ENCODE measurements at regions not wholly inside any gene's neighbourhood (a gene's known extent, or its start where the extent isn't known, plus 50 kb on each side); places are given as distances from the start of the nearest gene placed in this dataset.
"Not testable (repeated sequence)": the region's sequence is repeated elsewhere in the genome, so short reads cannot be mapped to it uniquely, and the experiment has no call there.

- no peak for DNase-seq
Measured at GRCh38 chr12:131365821-131366260, 345.0 kb upstream of the SFSWAP start.

GRCh38 chr12:131366261-131366871 lies 344.5 kb upstream of the SFSWAP start:
- no peak for DNase-seq

- DNase-seq, result not testable (repeated sequence)
Measured at GRCh38 chr12:131367067-131367982, 343.6 kb upstream of the SFSWAP start.

GRCh38 chr12:131367983-131368667 lies 342.8 kb upstream of the SFSWAP start:
- no peak for DNase-seq

- DNase-seq, result no peak
Measured at GRCh38 chr12:131368668-131369071, 342.2 kb upstream of the SFSWAP start.

GRCh38 chr12:131369094-131369845 lies 341.6 kb upstream of the SFSWAP start:
- DNase-seq, result no peak

- DNase-seq, result no peak
Measured at GRCh38 chr12:131370321-131370720, 340.6 kb upstream of the SFSWAP start.

GRCh38 chr12:131370791-131371347 lies 340.0 kb upstream of the SFSWAP start:
- no peak for DNase-seq

GRCh38 chr12:131371401-131372170 lies 339.3 kb upstream of the SFSWAP start:
- DNase-seq, result no peak

- DNase-seq, result no peak
Measured at GRCh38 chr12:131372171-131372475, 338.8 kb upstream of the SFSWAP start.

GRCh38 chr12:131372706-131373195 lies 338.1 kb upstream of the SFSWAP start:
- no peak for DNase-seq

GRCh38 chr12:131375261-131375971 lies 335.5 kb upstream of the SFSWAP start:
- no peak for DNase-seq

- DNase-seq, result no peak
Measured at GRCh38 chr12:131375972-131376345, 334.9 kb upstream of the SFSWAP start.

- no peak for DNase-seq
Measured at GRCh38 chr12:131378176-131378842, 332.6 kb upstream of the SFSWAP start.

- DNase-seq, result no peak
Measured at GRCh38 chr12:131378861-131379665, 331.8 kb upstream of the SFSWAP start.

- no peak for DNase-seq
Measured at GRCh38 chr12:131379738-131380137, 331.2 kb upstream of the SFSWAP start.

GRCh38 chr12:131380220-131380964 lies 330.5 kb upstream of the SFSWAP start:
- no peak for DNase-seq

- no peak for DNase-seq
Measured at GRCh38 chr12:131380965-131381705, 329.8 kb upstream of the SFSWAP start.
